ENCODE measurements at regions not wholly inside any gene's neighbourhood (a gene's known extent, or its start where the extent isn't known, plus 50 kb on each side); places are given as distances from the start of the nearest gene placed in this dataset.
A peak's percentile ranks its signal among the peaks of the same experiment; 100 is the strongest.

GRCh38 chr13:22148187-22148586 lies 477.3 kb downstream of the FGF9 start:
- Histone ChIP-seq H3K27me3 (no peaks in the 10 kb centered on the region), H3K4me1 (no peaks in the 10 kb centered on the region), H4K20me1 (no peaks in the 10 kb centered on the region), H3K27ac (no peak overlapping the region), H3K4me2 (no peak overlapping the region), H3K9me3 (replicated peaks in 1 of 11) (peaks cover 10 to 46% (median 22%) of the 10 kb centered on the region in 11 experiments; a peak in 19 of 22 replicates), H3K4me3 (no peak overlapping the region), H3K9ac (no peak overlapping the region), H3K36me3 (no peaks in the 10 kb centered on the region)
- TF ChIP-seq Cebpa-rat (IDR thresholded peaks at IDR 0.05), result no peak

- Histone ChIP-seq H3K4me3 (no peak overlapping the region), H3K27me3 (no peaks in the 10 kb centered on the region), H3K4me2 (no peak overlapping the region), H4K20me1 (no peaks in the 10 kb centered on the region), H3K27ac (no peak overlapping the region), H3K9ac (no peak overlapping the region), H3K9me3 (replicated peaks in 1 of 11) (peaks cover 6 to 19% (median 14%) of the 10 kb centered on the region in 11 experiments; a peak in 18 of 22 replicates), H3K4me1 (no peaks in the 10 kb centered on the region), H3K36me3 (no peaks in the 10 kb centered on the region)
- no peak for TF ChIP-seq Cebpa-rat (IDR thresholded peaks at IDR 0.05)
Observed at GRCh38 chr13:22152751-22153150, 481.9 kb downstream of the FGF9 start.

- no peak for TF ChIP-seq Cebpa-rat (IDR thresholded peaks at IDR 0.05)
- H3K9ac ChIP-seq, result no peak overlapping the region
- no peaks in the 10 kb centered on the region for H3K27me3 ChIP-seq
- no peak overlapping the region for H3K4me3 ChIP-seq
- H3K9me3 ChIP-seq (replicated peaks in 1 of 11), result peaks cover 0 to 7% (median 2%) of the 10 kb centered on the region in 11 experiments; a peak in 16 of 22 replicates
- no peaks in the 10 kb centered on the region for H3K36me3 ChIP-seq
- no peaks in the 10 kb centered on the region for H3K4me1 ChIP-seq
- H3K4me2 ChIP-seq, result no peak overlapping the region
- H4K20me1 ChIP-seq, result no peaks in the 10 kb centered on the region
- H3K27ac ChIP-seq, result no peak overlapping the region
Observed at GRCh38 chr13:22154041-22154440, 483.2 kb downstream of the FGF9 start.

GRCh38 chr13:22161871-22162270 lies 491.0 kb downstream of the FGF9 start:
- Histone ChIP-seq H3K27ac (peak overlapping the region in 1 of 11 experiments; percentile 31; a peak in 2 of 22 replicates), H3K4me3 (no peak overlapping the region), H3K4me1 (peaks cover 0 to 30% (median 3%) of the 10 kb centered on the region in 10 experiments; a peak in 8 of 20 replicates), H4K20me1 (no peaks in the 10 kb centered on the region), H3K36me3 (no peaks in the 10 kb centered on the region), H3K4me2 (peak overlapping the region in 4 of 11 experiments; percentile 12 to 71 (median 42); a peak in 7 of 22 replicates), H3K9ac (no peak overlapping the region), H3K27me3 (no peaks in the 10 kb centered on the region), H3K9me3 (replicated peaks in 1 of 11) (peaks cover 0 to 28% (median 8%) of the 10 kb centered on the region in 11 experiments; a peak in 17 of 22 replicates)
- TF ChIP-seq Cebpa-rat (IDR thresholded peaks at IDR 0.05), result no peak

- Histone ChIP-seq H3K4me1 (peaks cover 0 to 30% (median 3%) of the 10 kb centered on the region in 10 experiments; a peak in 8 of 20 replicates), H3K27ac (peak overlapping the region in 2 of 11 experiments; percentile 42 to 46; a peak in 2 of 22 replicates), H3K9me3 (replicated peaks in 1 of 11) (peaks cover 0 to 28% (median 7%) of the 10 kb centered on the region in 11 experiments; a peak in 15 of 22 replicates), H3K9ac (no peak overlapping the region), H3K4me3 (no peak overlapping the region), H3K36me3 (no peaks in the 10 kb centered on the region), H3K4me2 (peak overlapping the region in 5 of 11 experiments; percentile 11 to 71 (median 13); a peak in 6 of 22 replicates), H3K27me3 (no peaks in the 10 kb centered on the region), H4K20me1 (no peaks in the 10 kb centered on the region)
- no peak for TF ChIP-seq Cebpa-rat (IDR thresholded peaks at IDR 0.05)
Observed at GRCh38 chr13:22162889-22163288, 492.0 kb downstream of the FGF9 start.

- Histone ChIP-seq H3K4me1 (peaks cover 0 to 18% (median 0%) of the 10 kb centered on the region in 10 experiments; a peak in 6 of 20 replicates), H3K4me3 (no peak overlapping the region), H3K27me3 (no peaks in the 10 kb centered on the region), H3K36me3 (no peaks in the 10 kb centered on the region), H3K27ac (no peak overlapping the region), H3K4me2 (peak overlapping the region in 2 of 11 experiments; percentile 8 to 25; a peak in 2 of 22 replicates), H3K9me3 (replicated peaks in 1 of 11) (peaks cover 0 to 30% (median 7%) of the 10 kb centered on the region in 11 experiments; a peak in 14 of 22 replicates), H4K20me1 (no peaks in the 10 kb centered on the region), H3K9ac (no peak overlapping the region)
- no peak for TF ChIP-seq Cebpa-rat (IDR thresholded peaks at IDR 0.05)
Observed at GRCh38 chr13:22168437-22169190, 497.7 kb downstream of the FGF9 start.

- Histone ChIP-seq H3K9ac (no peak overlapping the region), H3K27me3 (no peaks in the 10 kb centered on the region), H4K20me1 (no peaks in the 10 kb centered on the region), H3K4me2 (no peak overlapping the region), H3K27ac (no peak overlapping the region), H3K9me3 (replicated peaks in 1 of 11) (peaks cover 0 to 21% (median 5%) of the 10 kb centered on the region in 11 experiments; a peak in 10 of 22 replicates), H3K4me3 (no peak overlapping the region), H3K4me1 (peaks cover 0 to 19% (median 0%) of the 10 kb centered on the region in 10 experiments; a peak in 5 of 20 replicates), H3K36me3 (no peaks in the 10 kb centered on the region)
- no peak for TF ChIP-seq Cebpa-rat (IDR thresholded peaks at IDR 0.05)
Observed at GRCh38 chr13:22169473-22169872, 498.6 kb downstream of the FGF9 start.

- peaks cover 0 to 11% (median 0%) of the 10 kb centered on the region in 10 experiments; a peak in 5 of 20 replicates for H3K4me1 ChIP-seq
- TF ChIP-seq Cebpa-rat (IDR thresholded peaks at IDR 0.05), result no peak
- no peaks in the 10 kb centered on the region for H3K36me3 ChIP-seq
- no peak overlapping the region for H3K9ac ChIP-seq
- no peak overlapping the region for H3K27ac ChIP-seq
- H3K4me2 ChIP-seq, result peak overlapping the region in 2 of 11 experiments; percentile 22 to 54; a peak in 3 of 22 replicates
- H3K27me3 ChIP-seq, result no peaks in the 10 kb centered on the region
- H4K20me1 ChIP-seq, result no peaks in the 10 kb centered on the region
- no peak overlapping the region for H3K4me3 ChIP-seq
- peaks cover 0 to 7% (median 0%) of the 10 kb centered on the region in 11 experiments; a peak in 3 of 22 replicates for H3K9me3 ChIP-seq (replicated peaks in 1 of 11)
Observed at GRCh38 chr13:22173610-22174009, 502.7 kb downstream of the FGF9 start.

- Histone ChIP-seq H3K4me3 (no peak overlapping the region), H3K27me3 (no peaks in the 10 kb centered on the region), H3K36me3 (no peaks in the 10 kb centered on the region), H4K20me1 (no peaks in the 10 kb centered on the region), H3K27ac (no peak overlapping the region), H3K4me1 (peaks cover 0 to 11% (median 0%) of the 10 kb centered on the region in 10 experiments; a peak in 5 of 20 replicates), H3K4me2 (no peak overlapping the region), H3K9me3 (replicated peaks in 1 of 11) (peaks cover 0 to 13% (median 6%) of the 10 kb centered on the region in 11 experiments; a peak in 8 of 22 replicates), H3K9ac (no peak overlapping the region)
- TF ChIP-seq Cebpa-rat (IDR thresholded peaks at IDR 0.05), result no peak
Observed at GRCh38 chr13:22175241-22175640, 504.4 kb downstream of the FGF9 start.

Data from BLaER1 treated with 17β-estradiol and CSF1 and Interleukin-3, amounts not matched to agents 10 nM and 100 nM (cell line).